ENCODE measurements at regions not wholly inside any gene's neighbourhood (a gene's known extent, or its start where the extent isn't known, plus 50 kb on each side); places are given as distances from the start of the nearest gene placed in this dataset.

GRCh38 chr18:68288408-68288807, 426.5 kb downstream of the TMX3 start:
- ChIA-PET CTCF (no interaction called here), POLR2A (no interaction called here)
- no peak for TF ChIP-seq CTCF (IDR thresholded peaks at IDR 0.05; ENCODE audit: control extremely low read depth, extremely low read depth, low read depth, missing control alignments)
- DNase-seq (ENCODE audit: extremely low spot score): no peak

- POLR2A ChIA-PET: no interaction called here
- TF ChIP-seq CTCF (IDR thresholded peaks at IDR 0.05; ENCODE audit: control extremely low read depth, extremely low read depth, low read depth, missing control alignments): no peak
- CTCF ChIA-PET: no interaction called here
- DNase-seq (ENCODE audit: extremely low spot score): no peak
These were observed 430.6 kb downstream of the TMX3 start for GRCh38 chr18:68284236-68284780.

GRCh38 chr18:68283834-68284233, 431.1 kb downstream of the TMX3 start:
- no peak for DNase-seq (ENCODE audit: extremely low spot score)
- CTCF ChIA-PET: no interaction called here
- TF ChIP-seq CTCF (IDR thresholded peaks at IDR 0.05; ENCODE audit: control extremely low read depth, extremely low read depth, low read depth, missing control alignments): no peak
- POLR2A ChIA-PET: no interaction called here

DNA sequence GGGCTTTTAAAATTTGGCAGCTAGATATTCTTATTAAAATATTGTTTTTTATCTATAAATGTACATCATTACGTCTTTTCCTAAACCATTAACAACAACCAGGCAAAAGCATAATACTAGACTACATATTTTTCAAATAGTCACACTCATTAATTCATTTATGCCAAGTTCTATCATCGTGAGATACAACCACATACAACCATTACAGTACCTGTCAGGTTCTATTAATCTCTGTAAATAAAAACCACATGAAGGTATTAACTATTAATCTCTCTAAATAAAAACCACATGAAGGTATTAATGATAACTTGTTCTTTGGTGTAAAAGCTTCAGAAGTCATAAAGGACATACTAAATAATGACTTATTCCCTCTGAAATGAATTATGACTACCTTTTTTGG, 432.7 kb downstream of the TMX3 start:
- no peak for TF ChIP-seq CTCF (IDR thresholded peaks at IDR 0.05; ENCODE audit: control extremely low read depth, extremely low read depth, low read depth, missing control alignments)
- POLR2A ChIA-PET: no interaction called here
- no peak for DNase-seq (ENCODE audit: extremely low spot score)

DNA sequence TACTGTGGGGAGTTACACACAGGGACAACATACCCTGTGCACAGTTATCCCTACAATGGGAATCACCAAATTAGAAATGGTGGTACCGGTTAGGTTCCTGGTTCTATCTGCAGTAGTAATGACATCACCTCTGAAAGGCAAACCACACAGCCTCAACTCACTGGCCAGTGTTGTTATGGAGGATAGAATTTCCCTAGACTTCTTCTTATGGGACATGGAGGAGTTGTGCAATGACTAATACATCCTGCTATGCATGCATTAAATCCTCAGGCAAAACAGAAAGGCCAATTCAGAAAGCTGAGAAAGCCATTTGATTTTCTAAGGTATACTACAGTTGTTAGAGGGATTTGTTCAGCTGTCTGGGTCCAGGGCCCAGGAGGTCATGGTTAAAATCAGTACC, 439.3 kb downstream of the TMX3 start:
- TF ChIP-seq CTCF (IDR thresholded peaks at IDR 0.05; ENCODE audit: control extremely low read depth, extremely low read depth, low read depth, missing control alignments): no peak
- ChIA-PET POLR2A (no interaction called here), CTCF (no interaction called here)
- DNase-seq (ENCODE audit: extremely low spot score): no peak

More for the DNA sequence above, 432.7 kb downstream of the TMX3 start:
- CTCF ChIA-PET: no interaction called here

DNA sequence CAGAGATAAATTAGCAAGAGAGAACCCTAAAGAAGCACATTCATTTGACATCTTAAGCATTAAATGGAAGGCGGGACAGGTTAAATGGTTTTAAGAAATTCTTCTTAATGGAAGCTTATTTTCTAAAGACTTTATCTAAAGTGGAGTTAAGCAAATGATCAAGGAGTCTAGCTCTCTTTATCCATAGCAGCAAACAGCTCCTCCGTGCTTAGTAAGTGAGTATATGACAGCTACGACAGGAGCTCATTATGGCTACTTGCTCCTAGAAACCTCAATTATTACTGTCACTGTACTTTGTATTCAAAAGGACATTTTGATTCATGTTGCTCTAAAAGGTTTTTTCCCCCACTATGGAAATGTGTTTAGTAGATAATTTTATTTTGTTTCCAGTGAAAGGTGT, 444.9 kb downstream of the TMX3 start:
- POLR2A ChIA-PET: no interaction called here
- no peak for DNase-seq (ENCODE audit: extremely low spot score)
- CTCF ChIA-PET: interaction anchor here (1.2 kb wide), 1 partner anchor 20 kb away, joined by 3 read pairs; no protein-coding TSS in a partner anchor
- TF ChIP-seq CTCF (IDR thresholded peaks at IDR 0.05; ENCODE audit: control extremely low read depth, extremely low read depth, low read depth, missing control alignments): no peak

DNA sequence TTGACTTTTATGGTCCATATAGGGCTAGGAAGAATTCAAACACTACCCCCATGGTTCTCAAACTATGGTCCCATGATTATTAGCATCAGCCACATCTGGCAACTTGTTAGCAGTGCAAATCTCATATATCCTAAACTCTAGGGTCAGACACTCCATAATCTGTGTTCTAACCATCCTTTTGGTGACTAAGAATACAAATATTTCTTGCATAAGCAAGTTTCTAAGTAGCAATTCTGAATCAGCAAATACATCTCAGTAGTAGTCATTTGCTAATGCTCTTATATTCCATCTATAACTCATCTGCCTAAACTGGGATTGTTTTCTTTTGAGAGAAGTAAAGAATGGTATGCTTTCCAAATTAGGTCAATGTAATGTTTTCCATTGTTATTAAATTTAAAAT, 447.3 kb downstream of the TMX3 start:
- no peak for DNase-seq (ENCODE audit: extremely low spot score)
- no peak for TF ChIP-seq CTCF (IDR thresholded peaks at IDR 0.05; ENCODE audit: control extremely low read depth, extremely low read depth, low read depth, missing control alignments)
- ChIA-PET POLR2A (no interaction called here), CTCF (interaction anchor here (1.5 kb wide), 1 partner anchor 10 kb away, joined by 3 read pairs; no protein-coding TSS in a partner anchor)
